Upper lobe of right lung (tissue), 1 donor: ENCODE measurements at regions not wholly inside any gene's neighbourhood (a gene's known extent, or its start where the extent isn't known, plus 50 kb on each side); places are given as distances from the start of the nearest gene placed in this dataset.
A peak's percentile ranks its signal among the peaks of the same experiment; 100 is the strongest.

ENCODE experiments used
- ATAC-seq: fragments of 200-7000 bp; cut with Tn5 transposase; one replicate; pipeline ENCODE4 v1.9.1; 2020; ENCODE audit warnings: mild to moderate bottlenecking, moderate library complexity
- DNase-seq: peaks from one replicate; pipeline ENCODE4 v3.0.0-alpha.2; 2020
- H3K27ac ChIP-seq: fragments of 200-600 bp; one replicate; pipeline ENCODE4 v1.8.0; 2022
- H3K27me3 ChIP-seq: fragments of 200-600 bp; one replicate; pipeline ENCODE4 v1.8.0; 2022; ENCODE audit warnings: mild to moderate bottlenecking
- H3K36me3 ChIP-seq: fragments of 200-600 bp; one replicate; pipeline ENCODE4 v1.8.0; 2022
- H3K4me1 ChIP-seq: fragments of 200-600 bp; one replicate; pipeline ENCODE4 v1.8.0; 2022
- H3K4me3 ChIP-seq: fragments of 200-600 bp; one replicate; pipeline ENCODE4 v1.8.0; 2022; ENCODE audit warnings: mild to moderate bottlenecking
- H3K9me3 ChIP-seq: fragments of 200-600 bp; one replicate; pipeline ENCODE4 v1.8.0; 2022
- intact Hi-C: fragments of 100-400 bp; cut with DNase I; formaldehyde crosslinking; loops from one replicate; pipeline ENCODE4 v1.11.0; 2022
- TF ChIP-seq, protein P1 (sequence below): fragments of 200-600 bp; IDR thresholded peaks from one replicate; pipeline ENCODE4 v1.8.0; 2022; ENCODE audit warnings: antibody characterized with exemption
- donor health status: DM: no; HTN: yes; CAD: no; lungs with severe emphysema.

DNA sequence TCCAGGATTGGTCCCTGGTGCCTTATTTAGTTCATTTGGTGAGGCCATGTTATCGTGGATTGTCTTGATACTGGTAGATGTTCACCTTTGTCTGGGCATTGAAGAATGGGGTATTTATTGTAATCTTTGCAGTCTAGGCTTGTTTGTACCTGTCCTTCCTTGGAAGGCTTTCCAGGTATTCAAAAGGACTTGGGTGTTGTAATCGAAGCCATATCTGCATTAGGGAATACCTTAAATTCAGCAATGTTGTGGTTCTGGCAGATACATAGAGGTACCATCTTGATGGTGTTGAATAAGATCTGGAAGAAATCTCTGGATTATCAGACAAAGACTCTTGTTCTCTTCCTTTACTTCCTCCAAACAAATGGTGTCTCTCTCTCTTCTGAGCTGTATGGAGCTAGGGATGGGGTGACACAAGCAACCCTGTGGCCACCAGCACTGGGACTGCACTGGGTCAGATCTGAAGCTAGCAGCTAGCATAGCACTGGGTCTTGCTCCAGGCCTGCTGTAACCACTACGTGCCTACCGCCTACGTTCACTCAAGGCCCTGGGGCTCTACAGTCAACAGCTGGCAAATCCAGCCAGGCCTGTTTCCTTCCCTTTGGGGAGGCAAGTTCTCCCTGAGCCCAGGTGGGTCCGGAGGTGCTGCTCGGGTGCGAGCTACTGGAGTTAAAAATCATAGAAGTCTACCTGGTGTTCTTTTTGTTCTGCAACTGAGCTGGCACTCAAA, 261.1 kb upstream of the CITED2 start:
- intact Hi-C loops, result no loop called here
- Histone ChIP-seq H3K4me1 (no peaks in the 10 kb centered on the region), H3K27me3 (no peaks in the 10 kb centered on the region), H3K27ac (no peak overlapping the region), H3K36me3 (no peaks in the 10 kb centered on the region), H3K9me3 (no peaks in the 10 kb centered on the region), H3K4me3 (no peak overlapping the region)
- ATAC-seq, result peak; percentile 20
- no peak for DNase-seq
- TF ChIP-seq, protein P1, sequence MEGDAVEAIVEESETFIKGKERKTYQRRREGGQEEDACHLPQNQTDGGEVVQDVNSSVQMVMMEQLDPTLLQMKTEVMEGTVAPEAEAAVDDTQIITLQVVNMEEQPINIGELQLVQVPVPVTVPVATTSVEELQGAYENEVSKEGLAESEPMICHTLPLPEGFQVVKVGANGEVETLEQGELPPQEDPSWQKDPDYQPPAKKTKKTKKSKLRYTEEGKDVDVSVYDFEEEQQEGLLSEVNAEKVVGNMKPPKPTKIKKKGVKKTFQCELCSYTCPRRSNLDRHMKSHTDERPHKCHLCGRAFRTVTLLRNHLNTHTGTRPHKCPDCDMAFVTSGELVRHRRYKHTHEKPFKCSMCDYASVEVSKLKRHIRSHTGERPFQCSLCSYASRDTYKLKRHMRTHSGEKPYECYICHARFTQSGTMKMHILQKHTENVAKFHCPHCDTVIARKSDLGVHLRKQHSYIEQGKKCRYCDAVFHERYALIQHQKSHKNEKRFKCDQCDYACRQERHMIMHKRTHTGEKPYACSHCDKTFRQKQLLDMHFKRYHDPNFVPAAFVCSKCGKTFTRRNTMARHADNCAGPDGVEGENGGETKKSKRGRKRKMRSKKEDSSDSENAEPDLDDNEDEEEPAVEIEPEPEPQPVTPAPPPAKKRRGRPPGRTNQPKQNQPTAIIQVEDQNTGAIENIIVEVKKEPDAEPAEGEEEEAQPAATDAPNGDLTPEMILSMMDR, result no peak

DNA sequence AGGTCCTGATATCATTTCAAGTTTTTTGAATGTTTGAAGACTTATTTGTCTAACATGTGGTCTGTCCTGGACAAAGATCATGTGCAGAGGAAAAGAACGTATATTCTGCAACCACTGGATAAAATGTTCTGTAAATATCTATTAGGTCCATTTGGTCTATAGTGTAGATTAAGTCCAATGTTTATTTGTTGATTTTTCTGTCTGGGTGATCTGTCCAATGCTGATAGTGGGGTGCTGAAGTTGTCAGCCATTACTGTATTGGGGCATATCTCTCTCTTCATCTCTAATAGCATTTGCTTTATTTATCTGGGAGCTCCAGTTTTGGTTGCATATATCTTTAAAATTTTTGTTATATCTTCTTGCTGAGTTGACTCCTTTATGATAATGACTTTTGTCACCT, 258.4 kb upstream of the CITED2 start:
- ATAC-seq, result no peak
- Histone ChIP-seq H3K27ac (no peak overlapping the region), H3K4me1 (no peaks in the 10 kb centered on the region), H3K36me3 (no peaks in the 10 kb centered on the region), H3K4me3 (no peak overlapping the region), H3K9me3 (no peaks in the 10 kb centered on the region), H3K27me3 (no peaks in the 10 kb centered on the region)
- intact Hi-C loops, result no loop called here
- TF ChIP-seq, protein P1, result no peak
- DNase-seq, result no peak

DNA sequence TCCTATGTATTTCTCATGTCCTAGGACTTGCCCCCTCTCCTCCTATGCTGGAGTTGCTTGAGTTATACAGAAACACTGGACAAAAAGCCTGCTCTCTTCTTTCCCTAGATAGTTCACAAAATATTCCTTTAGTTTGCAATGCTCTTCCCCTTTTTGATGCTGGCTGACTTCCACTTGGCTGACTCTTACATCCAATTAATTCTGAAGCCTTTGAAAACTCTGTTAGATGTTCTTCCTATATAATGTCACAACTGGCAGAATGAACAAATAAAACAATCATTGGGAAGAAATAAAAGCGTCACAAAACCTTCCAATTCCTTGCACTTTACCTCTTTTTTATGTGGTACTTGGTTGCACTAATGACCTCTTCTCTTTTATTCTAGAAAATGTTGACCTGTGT, 253.8 kb upstream of the CITED2 start:
- TF ChIP-seq, protein P1, result no peak
- no peak for DNase-seq
- H3K36me3 ChIP-seq, result no peaks in the 10 kb centered on the region
- no peak overlapping the region for H3K4me3 ChIP-seq
- H3K27ac ChIP-seq, result no peak overlapping the region
- no peaks in the 10 kb centered on the region for H3K9me3 ChIP-seq
- no peak for ATAC-seq
- H3K4me1 ChIP-seq, result peaks cover 5% of the 10 kb centered on the region
- intact Hi-C loops, result no loop called here
- H3K27me3 ChIP-seq, result no peaks in the 10 kb centered on the region

DNA sequence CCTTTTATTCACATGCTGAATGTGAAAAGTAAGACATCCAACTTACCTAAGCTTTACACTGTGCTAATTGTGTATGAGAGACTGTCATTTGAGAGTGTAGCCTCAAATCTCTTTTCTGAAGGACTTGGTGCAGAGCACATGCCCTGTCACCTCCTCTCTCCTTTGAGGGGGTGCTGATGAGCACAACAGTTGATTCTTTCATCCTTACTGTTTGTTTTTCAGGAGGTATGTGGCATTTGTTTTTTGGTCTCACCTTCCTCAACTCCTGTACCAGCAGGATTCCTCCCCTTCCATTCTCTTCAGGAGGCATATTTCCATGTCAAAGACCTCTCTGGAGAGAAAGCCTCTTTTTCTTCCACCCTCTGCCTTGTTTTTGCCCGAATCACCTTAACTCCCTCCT, 252.6 kb upstream of the CITED2 start:
- peak overlapping the region; percentile 2 for H3K27ac ChIP-seq
- H3K9me3 ChIP-seq, result no peaks in the 10 kb centered on the region
- H3K27me3 ChIP-seq, result no peaks in the 10 kb centered on the region
- no peak for DNase-seq
- no peak overlapping the region for H3K4me3 ChIP-seq
- intact Hi-C loops, result no loop called here
- H3K36me3 ChIP-seq, result no peaks in the 10 kb centered on the region
- no peak for ATAC-seq
- peaks cover 5% of the 10 kb centered on the region for H3K4me1 ChIP-seq
- TF ChIP-seq, protein P1, result no peak

DNA sequence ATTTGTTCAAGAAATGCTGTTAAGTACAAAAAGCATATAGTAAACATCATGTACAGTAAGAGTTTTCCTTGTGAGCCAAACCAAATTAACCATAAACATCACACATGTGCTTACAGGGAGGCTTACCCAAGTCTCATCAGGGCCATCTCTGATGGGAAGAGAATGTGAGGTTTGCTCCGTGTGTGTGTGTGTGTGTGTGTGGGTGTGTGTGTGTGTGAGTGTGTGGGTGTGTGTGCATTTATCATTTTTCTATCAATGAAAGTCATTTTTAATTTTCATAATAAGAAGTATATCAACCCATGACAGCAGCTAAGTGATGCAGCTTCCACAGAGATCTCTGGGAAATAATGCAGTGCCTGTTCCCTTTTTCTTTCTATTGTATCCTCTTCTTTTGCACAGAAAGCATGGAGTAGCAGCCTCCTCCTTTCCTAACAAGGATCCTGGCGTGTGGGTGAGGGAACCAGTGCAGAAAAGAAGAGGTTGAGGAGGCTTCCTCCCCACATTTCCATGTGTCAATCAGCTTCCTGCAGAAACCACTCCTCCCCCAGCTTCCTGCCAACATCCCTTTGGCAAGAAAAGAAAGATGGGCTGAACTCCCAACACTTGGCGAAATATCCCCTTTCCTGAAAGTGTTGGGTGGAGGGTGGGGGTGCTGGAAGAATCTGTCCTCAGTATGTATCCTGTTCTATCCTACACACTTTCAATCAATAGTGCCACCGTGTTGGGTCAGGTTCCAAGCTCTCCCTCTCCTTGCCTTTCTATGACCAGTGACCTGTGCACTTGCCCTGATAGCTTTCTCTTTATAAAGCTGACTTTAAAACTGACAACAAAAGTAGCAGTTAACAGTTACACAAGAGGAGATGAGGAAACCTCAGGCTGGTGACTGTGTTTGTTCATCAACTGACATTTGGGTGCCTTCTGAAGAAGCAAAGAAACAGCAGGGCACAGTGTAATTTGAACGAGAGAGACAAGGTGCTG, 251.8 kb upstream of the CITED2 start:
- H3K4me3 ChIP-seq, result no peak overlapping the region
- peaks cover 5% of the 10 kb centered on the region for H3K4me1 ChIP-seq
- intact Hi-C loops, result no loop called here
- H3K9me3 ChIP-seq, result no peaks in the 10 kb centered on the region
- no peaks in the 10 kb centered on the region for H3K27me3 ChIP-seq
- H3K27ac ChIP-seq, result peak overlapping the region; percentile 2
- ATAC-seq (peak; percentile 85), DNase-seq (no peak)
- TF ChIP-seq, protein P1, result no peak
- H3K36me3 ChIP-seq, result no peaks in the 10 kb centered on the region
